SK-N-SH treated with all-trans-retinoic acid at 6 μM for 48 hours (cell line): ENCODE measurements at regions not wholly inside any gene's neighbourhood (a gene's known extent, or its start where the extent isn't known, plus 50 kb on each side); places are given as distances from the start of the nearest gene placed in this dataset.

Experiments used
- OSR1 ChIP-seq: fragments of 250-450 bp; sonication (Bioruptor Pico); IDR thresholded peaks from 2 replicates; pipeline ENCODE4 v1.8.0; 2022; ENCODE audit warnings: moderate library complexity, mild to moderate bottlenecking, inconsistent platforms
- ZC3H10 ChIP-seq: fragments of 250-450 bp; sonication (Bioruptor Pico); IDR thresholded peaks from 2 replicates; pipeline ENCODE4 v1.5.1; 2021; ENCODE audit warnings: mild to moderate bottlenecking, moderate library complexity
- ZFP3 ChIP-seq: fragments of 250-450 bp; sonication (Bioruptor Pico); IDR thresholded peaks from 2 replicates; pipeline ENCODE4 v1.5.0; 2020; ENCODE audit warnings: mild to moderate bottlenecking, moderate library complexity
- ZNF70 ChIP-seq: fragments of 450-650 bp; formaldehyde crosslinking; IDR thresholded peaks from 2 replicates; pipeline ENCODE4 v1.5.0; 2020; ENCODE audit warnings: mild to moderate bottlenecking, moderate library complexity
- TF ChIP-seq, protein P1 (sequence below): fragments of 250-450 bp; sonication (Bioruptor Pico); IDR thresholded peaks from 2 replicates; pipeline ENCODE4 v1.8.0; 2020; ENCODE audit warnings: mild to moderate bottlenecking, moderate library complexity, borderline replicate concordance
- TF ChIP-seq, protein P2 (sequence below): fragments of 250-450 bp; sonication (Bioruptor Pico); IDR thresholded peaks from 2 replicates; pipeline ENCODE4 v1.5.1; 2021; ENCODE audit warnings: mild to moderate bottlenecking, moderate library complexity

DNA sequence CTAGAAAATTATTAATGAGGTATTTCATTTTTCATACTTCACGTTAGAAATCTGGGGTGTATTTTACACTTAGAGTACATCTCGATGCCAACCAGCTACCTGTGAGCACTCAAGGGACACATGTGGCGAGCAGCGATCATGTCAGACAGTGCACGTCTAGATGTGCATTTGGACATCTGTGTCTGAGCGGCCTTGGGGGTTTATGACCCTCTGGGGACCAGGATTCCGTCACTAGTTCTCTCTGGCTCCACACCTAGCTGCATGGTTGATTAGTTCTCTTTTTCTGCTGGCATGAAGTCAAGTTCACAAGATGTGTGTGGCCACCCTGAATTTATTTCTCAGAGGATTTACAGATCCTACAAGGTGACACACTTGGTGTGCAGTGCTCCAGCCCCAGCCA, 192.2 kb downstream of the TSN start:
- TF ChIP-seq ZNF70 (CRISPR knock-in tag) (no peak), ZFP3 (CRISPR knock-in tag) (no peak), OSR1 (CRISPR knock-in tag) (no peak), ZC3H10 (CRISPR knock-in tag) (no peak)
- TF ChIP-seq, protein P1, sequence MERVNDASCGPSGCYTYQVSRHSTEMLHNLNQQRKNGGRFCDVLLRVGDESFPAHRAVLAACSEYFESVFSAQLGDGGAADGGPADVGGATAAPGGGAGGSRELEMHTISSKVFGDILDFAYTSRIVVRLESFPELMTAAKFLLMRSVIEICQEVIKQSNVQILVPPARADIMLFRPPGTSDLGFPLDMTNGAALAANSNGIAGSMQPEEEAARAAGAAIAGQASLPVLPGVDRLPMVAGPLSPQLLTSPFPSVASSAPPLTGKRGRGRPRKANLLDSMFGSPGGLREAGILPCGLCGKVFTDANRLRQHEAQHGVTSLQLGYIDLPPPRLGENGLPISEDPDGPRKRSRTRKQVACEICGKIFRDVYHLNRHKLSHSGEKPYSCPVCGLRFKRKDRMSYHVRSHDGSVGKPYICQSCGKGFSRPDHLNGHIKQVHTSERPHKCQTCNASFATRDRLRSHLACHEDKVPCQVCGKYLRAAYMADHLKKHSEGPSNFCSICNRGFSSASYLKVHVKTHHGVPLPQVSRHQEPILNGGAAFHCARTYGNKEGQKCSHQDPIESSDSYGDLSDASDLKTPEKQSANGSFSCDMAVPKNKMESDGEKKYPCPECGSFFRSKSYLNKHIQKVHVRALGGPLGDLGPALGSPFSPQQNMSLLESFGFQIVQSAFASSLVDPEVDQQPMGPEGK (CRISPR knock-in tag) = no peak
- TF ChIP-seq, protein P2, sequence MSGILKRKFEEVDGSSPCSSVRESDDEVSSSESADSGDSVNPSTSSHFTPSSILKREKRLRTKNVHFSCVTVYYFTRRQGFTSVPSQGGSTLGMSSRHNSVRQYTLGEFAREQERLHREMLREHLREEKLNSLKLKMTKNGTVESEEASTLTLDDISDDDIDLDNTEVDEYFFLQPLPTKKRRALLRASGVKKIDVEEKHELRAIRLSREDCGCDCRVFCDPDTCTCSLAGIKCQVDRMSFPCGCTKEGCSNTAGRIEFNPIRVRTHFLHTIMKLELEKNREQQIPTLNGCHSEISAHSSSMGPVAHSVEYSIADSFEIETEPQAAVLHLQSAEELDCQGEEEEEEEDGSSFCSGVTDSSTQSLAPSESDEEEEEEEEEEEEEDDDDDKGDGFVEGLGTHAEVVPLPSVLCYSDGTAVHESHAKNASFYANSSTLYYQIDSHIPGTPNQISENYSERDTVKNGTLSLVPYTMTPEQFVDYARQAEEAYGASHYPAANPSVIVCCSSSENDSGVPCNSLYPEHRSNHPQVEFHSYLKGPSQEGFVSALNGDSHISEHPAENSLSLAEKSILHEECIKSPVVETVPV (CRISPR knock-in tag) = no peak
